HCT116 (cell line): ENCODE measurements at regions not wholly inside any gene's neighbourhood (a gene's known extent, or its start where the extent isn't known, plus 50 kb on each side); places are given as distances from the start of the nearest gene placed in this dataset.

Experiments
- EGR1 ChIP-seq: IDR thresholded peaks from 2 replicates; pipeline ENCODE4 v1.6.1; 2012; ENCODE audit warnings: low read depth
- MAX ChIP-seq: IDR thresholded peaks from 2 replicates; pipeline ENCODE4 v1.6.1; 2012
- POLR2A ChIP-seq: IDR thresholded peaks from 2 replicates; pipeline ENCODE4 v1.7.0; 2011; ENCODE audit warnings: borderline replicate concordance; ENCODE audit not compliant: insufficient read depth, insufficient read length; ENCODE audit errors: extremely low read depth
- POLR2AphosphoS5 ChIP-seq: IDR thresholded peaks from 2 replicates; pipeline ENCODE4 v1.6.1; 2011; ENCODE audit warnings: mild to moderate bottlenecking, low read depth, low read length, moderate library complexity
- YY1 ChIP-seq: IDR thresholded peaks from 2 replicates; pipeline ENCODE4 v1.6.1; 2011; ENCODE audit warnings: low read length, low read depth, moderate library complexity, mild to moderate bottlenecking; ENCODE audit not compliant: insufficient replicate concordance; ENCODE audit errors: extremely low read depth
- TF ChIP-seq, protein P1 (sequence below), 3 experiments: fragments of 200-600 bp in 1 of 3; sonication (generic) in 1 of 3; IDR thresholded peaks in 2 of 3; conservative IDR thresholded peaks in 1 of 3; 2 replicates each; pipeline ENCODE4 v1.5.1; 2012 to 2017; ENCODE audit warnings: low read depth in 2 of 3, low read length in 2 of 3, antibody characterized with exemption in 1 of 3, borderline replicate concordance in 1 of 3, control low read depth in 1 of 3, mild to moderate bottlenecking in 1 of 3, mixed read lengths in 1 of 3, mixed run types in 1 of 3, moderate library complexity in 1 of 3; ENCODE audit not compliant: insufficient read depth in 1 of 3

DNA sequence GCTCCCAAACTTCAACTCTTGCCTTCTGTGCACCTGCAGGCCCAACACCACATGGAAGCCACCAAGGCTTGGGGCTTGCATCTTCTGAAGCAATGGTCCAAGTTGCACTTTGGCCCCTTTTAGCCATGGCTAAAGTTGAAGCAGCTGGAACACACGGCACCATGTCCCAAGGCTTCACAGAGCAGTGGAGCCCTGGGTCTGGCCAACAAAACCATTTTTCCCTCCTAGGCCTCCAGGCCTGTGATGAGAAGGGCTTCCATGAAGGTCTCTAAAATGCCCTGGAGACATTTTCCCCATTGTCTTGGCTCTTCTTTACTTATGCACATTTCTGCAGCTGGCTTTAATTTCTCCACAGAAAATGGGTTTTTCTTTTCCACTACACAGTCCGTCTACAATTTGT lies 61.3 kb upstream of the CYSLTR1 start:
- no peak for TF ChIP-seq YY1
- TF ChIP-seq EGR1, result no peak
- no peak for TF ChIP-seq MAX
- TF ChIP-seq POLR2A, result no peak
- no peak for TF ChIP-seq POLR2AphosphoS5
- TF ChIP-seq, protein P1, sequence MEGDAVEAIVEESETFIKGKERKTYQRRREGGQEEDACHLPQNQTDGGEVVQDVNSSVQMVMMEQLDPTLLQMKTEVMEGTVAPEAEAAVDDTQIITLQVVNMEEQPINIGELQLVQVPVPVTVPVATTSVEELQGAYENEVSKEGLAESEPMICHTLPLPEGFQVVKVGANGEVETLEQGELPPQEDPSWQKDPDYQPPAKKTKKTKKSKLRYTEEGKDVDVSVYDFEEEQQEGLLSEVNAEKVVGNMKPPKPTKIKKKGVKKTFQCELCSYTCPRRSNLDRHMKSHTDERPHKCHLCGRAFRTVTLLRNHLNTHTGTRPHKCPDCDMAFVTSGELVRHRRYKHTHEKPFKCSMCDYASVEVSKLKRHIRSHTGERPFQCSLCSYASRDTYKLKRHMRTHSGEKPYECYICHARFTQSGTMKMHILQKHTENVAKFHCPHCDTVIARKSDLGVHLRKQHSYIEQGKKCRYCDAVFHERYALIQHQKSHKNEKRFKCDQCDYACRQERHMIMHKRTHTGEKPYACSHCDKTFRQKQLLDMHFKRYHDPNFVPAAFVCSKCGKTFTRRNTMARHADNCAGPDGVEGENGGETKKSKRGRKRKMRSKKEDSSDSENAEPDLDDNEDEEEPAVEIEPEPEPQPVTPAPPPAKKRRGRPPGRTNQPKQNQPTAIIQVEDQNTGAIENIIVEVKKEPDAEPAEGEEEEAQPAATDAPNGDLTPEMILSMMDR (IDR thresholded peaks at IDR 0.05 in 2 of 3, conservative IDR thresholded peaks at IDR 0.05 in 1 of 3; ENCODE audit: borderline replicate concordance in 1 of 3, insufficient read depth in 1 of 3, low read depth in 2 of 3, low read length in 2 of 3), result no peak
